Karpas-422 (cell line): ENCODE measurements at regions not wholly inside any gene's neighbourhood (a gene's known extent, or its start where the extent isn't known, plus 50 kb on each side); places are given as distances from the start of the nearest gene placed in this dataset.

Source experiments
- DNase-seq: peaks from one replicate; pipeline ENCODE4 v3.0.0-alpha.2; 2015
- H2AFZ ChIP-seq: fragments of 200-600 bp; sonication (generic); 2 replicates; pipeline ENCODE4 v1.6.1; 2014; ENCODE audit warnings: antibody characterized with exemption, low read length, mixed read lengths
- H3K27ac ChIP-seq: fragments of 200-600 bp; sonication (generic); 2 replicates; pipeline ENCODE4 v1.5.1; 2014; ENCODE audit warnings: mild to moderate bottlenecking, low read length, moderate library complexity
- H3K27me3 ChIP-seq: fragments of 200-600 bp; sonication (generic); 2 replicates; pipeline ENCODE4 v1.6.1; 2014; ENCODE audit warnings: low read length, mixed read lengths
- H3K36me3 ChIP-seq: fragments of 200-600 bp; sonication (generic); 2 replicates; pipeline ENCODE4 v1.6.1; 2014; ENCODE audit warnings: low read length, mixed read lengths; ENCODE audit not compliant: insufficient read depth
- H3K4me1 ChIP-seq: fragments of 200-600 bp; sonication (generic); 2 replicates; pipeline ENCODE4 v1.6.1; 2014; ENCODE audit warnings: mild to moderate bottlenecking, low read length, mixed read lengths
- H3K4me2 ChIP-seq: fragments of 200-600 bp; sonication (generic); 2 replicates; pipeline ENCODE4 v1.6.1; 2014; ENCODE audit warnings: low read length, low read depth, mild to moderate bottlenecking; ENCODE audit not compliant: poor library complexity, severe bottlenecking
- H3K4me3 ChIP-seq: fragments of 200-600 bp; sonication (generic); 2 replicates; pipeline ENCODE4 v1.5.1; 2014; ENCODE audit warnings: mild to moderate bottlenecking, antibody characterized with exemption, low read length, mixed read lengths
- H3K79me2 ChIP-seq: fragments of 200-600 bp; sonication (generic); 2 replicates; pipeline ENCODE4 v1.6.1; 2014; ENCODE audit warnings: mild to moderate bottlenecking, low read length, mixed read lengths
- H3K9ac ChIP-seq: fragments of 200-600 bp; sonication (generic); 2 replicates; pipeline ENCODE4 v1.6.0; 2014; ENCODE audit warnings: low read length
- H3K9me2 ChIP-seq: fragments of 200-600 bp; sonication (generic), shearing (Covaris generic); replicated peaks from 2 replicates; pipeline ENCODE4 v1.6.0; 2014; ENCODE audit warnings: mild to moderate bottlenecking, low read length, moderate library complexity; ENCODE audit not compliant: insufficient read depth
- H3K9me3 ChIP-seq: fragments of 300-700, 200-600 bp; sonication (generic); 2 replicates; pipeline ENCODE4 v1.6.1; 2014; ENCODE audit warnings: low read length, mixed read lengths
- H4K20me1 ChIP-seq: fragments of 200-600 bp; sonication (generic); 2 replicates; pipeline ENCODE4 v1.6.1; 2014; ENCODE audit warnings: mild to moderate bottlenecking, antibody characterized with exemption, low read length, low read depth; ENCODE audit not compliant: insufficient read depth

GRCh38 chr2:215507836-215508235 lies 72.0 kb upstream of the FN1 start:
- Histone ChIP-seq H3K27me3 (no peaks in the 10 kb centered on the region), H3K9ac (no peak overlapping the region), H3K27ac (no peak overlapping the region), H3K4me1 (peaks cover 16% of the 10 kb centered on the region), H3K4me2 (no peak overlapping the region), H3K9me3 (no peaks in the 10 kb centered on the region), H3K9me2 (no peaks in the 10 kb centered on the region), H2AFZ (no peak overlapping the region), H3K79me2 (no peaks in the 10 kb centered on the region), H3K4me3 (no peak overlapping the region), H4K20me1 (no peaks in the 10 kb centered on the region), H3K36me3 (no peaks in the 10 kb centered on the region)
- no peak for DNase-seq

- Histone ChIP-seq H3K4me1 (peaks cover 16% of the 10 kb centered on the region), H3K4me3 (no peak overlapping the region), H3K27ac (0 out of 2 replicates have a peak overlapping the region, but pooled peaks have one; percentile 20), H4K20me1 (no peaks in the 10 kb centered on the region), H3K9me2 (no peaks in the 10 kb centered on the region), H3K9me3 (no peaks in the 10 kb centered on the region), H3K36me3 (no peaks in the 10 kb centered on the region), H2AFZ (no peak overlapping the region; the same call in 1 of the 2 replicates), H3K4me2 (peak overlapping the region; percentile 11), H3K27me3 (no peaks in the 10 kb centered on the region), H3K79me2 (no peaks in the 10 kb centered on the region), H3K9ac (no peak overlapping the region)
- peak; percentile 66 for DNase-seq
Observed at GRCh38 chr2:215507136-215507535, 71.3 kb upstream of the FN1 start.

DNA sequence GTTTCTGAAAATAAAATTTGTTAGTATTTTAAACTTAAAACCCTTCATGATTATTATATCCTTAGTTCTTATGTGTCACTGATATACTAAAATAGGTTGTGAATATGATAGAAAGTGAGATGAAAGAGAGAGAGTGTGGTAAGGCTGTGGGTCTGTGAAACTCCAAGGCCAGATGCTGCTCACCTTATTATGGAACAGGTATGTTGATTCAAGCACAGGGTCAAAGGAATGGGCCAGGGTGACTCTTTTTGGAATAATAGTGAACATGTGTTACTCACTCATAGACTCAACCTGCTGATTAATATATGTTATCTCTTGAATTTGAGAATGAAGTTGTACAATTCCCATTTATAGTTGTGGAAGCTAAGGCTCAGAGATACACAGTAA lies 70.7 kb upstream of the FN1 start:
- no peak overlapping the region for H3K27ac ChIP-seq
- no peak overlapping the region for H2AFZ ChIP-seq
- H3K9me2 ChIP-seq: no peaks in the 10 kb centered on the region
- H3K27me3 ChIP-seq: no peaks in the 10 kb centered on the region
- H3K9ac ChIP-seq: no peak overlapping the region
- H3K9me3 ChIP-seq: no peaks in the 10 kb centered on the region
- H3K4me1 ChIP-seq: peaks cover 16% of the 10 kb centered on the region
- no peak overlapping the region for H3K4me3 ChIP-seq
- no peaks in the 10 kb centered on the region for H3K36me3 ChIP-seq
- no peak overlapping the region for H3K4me2 ChIP-seq
- no peak for DNase-seq
- no peaks in the 10 kb centered on the region for H3K79me2 ChIP-seq
- no peaks in the 10 kb centered on the region for H4K20me1 ChIP-seq

DNA sequence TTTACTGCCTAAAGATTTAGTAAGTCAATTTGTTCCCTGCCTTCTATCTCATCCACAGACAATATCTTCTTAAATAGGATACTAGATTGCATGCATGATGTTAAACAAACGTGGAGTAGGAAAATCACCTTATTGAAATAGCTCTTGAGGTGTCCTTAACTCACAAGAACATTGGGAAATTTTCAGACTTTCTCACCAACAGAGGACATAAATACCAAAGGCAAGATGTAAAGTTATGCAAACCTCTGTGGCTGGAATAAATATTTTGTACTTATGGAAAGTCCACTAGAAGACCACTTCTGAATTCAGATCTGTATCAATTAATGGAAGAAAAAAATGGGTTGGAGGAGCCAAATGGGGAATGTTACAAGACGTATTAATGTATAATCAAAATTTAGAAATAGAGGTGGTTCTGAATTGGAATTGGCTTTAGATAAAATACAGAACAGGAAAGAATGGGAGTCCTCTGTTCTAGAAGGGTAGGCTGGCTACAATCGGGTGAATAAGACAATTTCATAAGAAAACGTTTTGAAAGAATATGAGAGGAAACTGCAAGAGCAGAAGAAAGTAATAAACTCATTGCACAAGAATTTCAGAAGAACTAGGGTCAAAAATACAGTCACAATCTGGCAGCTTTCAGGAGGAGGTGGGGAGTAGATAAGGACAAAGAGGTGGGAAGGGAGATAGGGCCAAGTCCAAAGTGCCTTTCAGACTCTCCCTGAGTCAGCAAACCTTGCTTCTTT lies 69.3 kb upstream of the FN1 start:
- H2AFZ ChIP-seq: no peak overlapping the region
- H3K27ac ChIP-seq: no peak overlapping the region
- no peaks in the 10 kb centered on the region for H4K20me1 ChIP-seq
- H3K4me1 ChIP-seq: peaks cover 16% of the 10 kb centered on the region
- no peaks in the 10 kb centered on the region for H3K36me3 ChIP-seq
- no peak overlapping the region for H3K9ac ChIP-seq
- no peaks in the 10 kb centered on the region; the same call in 1 of the 2 replicates for H3K27me3 ChIP-seq
- H3K4me3 ChIP-seq: no peak overlapping the region
- no peaks in the 10 kb centered on the region for H3K79me2 ChIP-seq
- DNase-seq: no peak
- H3K9me2 ChIP-seq: no peaks in the 10 kb centered on the region
- H3K4me2 ChIP-seq: no peak overlapping the region
- no peaks in the 10 kb centered on the region for H3K9me3 ChIP-seq

- H4K20me1 ChIP-seq: no peaks in the 10 kb centered on the region
- H3K4me2 ChIP-seq: no peak overlapping the region
- no peaks in the 10 kb centered on the region for H3K79me2 ChIP-seq
- H3K4me1 ChIP-seq: peaks cover 16% of the 10 kb centered on the region
- DNase-seq: no peak
- no peaks in the 10 kb centered on the region for H3K9me2 ChIP-seq
- H3K9me3 ChIP-seq: no peaks in the 10 kb centered on the region
- H3K27ac ChIP-seq: no peak overlapping the region
- no peak overlapping the region for H2AFZ ChIP-seq
- no peak overlapping the region for H3K9ac ChIP-seq
- no peaks in the 10 kb centered on the region for H3K36me3 ChIP-seq
- H3K4me3 ChIP-seq: no peak overlapping the region
- no peaks in the 10 kb centered on the region; the same call in 1 of the 2 replicates for H3K27me3 ChIP-seq
Observed at GRCh38 chr2:215504547-215504946, 68.7 kb upstream of the FN1 start.

GRCh38 chr2:215503381-215503780 lies 67.5 kb upstream of the FN1 start:
- no peak overlapping the region for H3K4me2 ChIP-seq
- no peaks in the 10 kb centered on the region for H4K20me1 ChIP-seq
- DNase-seq: no peak
- no peak overlapping the region for H3K9ac ChIP-seq
- no peak overlapping the region for H3K4me3 ChIP-seq
- no peaks in the 10 kb centered on the region for H3K79me2 ChIP-seq
- peaks cover 21% of the 10 kb centered on the region for H3K4me1 ChIP-seq
- no peaks in the 10 kb centered on the region for H3K36me3 ChIP-seq
- H3K9me3 ChIP-seq: no peaks in the 10 kb centered on the region
- no peaks in the 10 kb centered on the region for H3K9me2 ChIP-seq
- no peaks in the 10 kb centered on the region; the same call in 1 of the 2 replicates for H3K27me3 ChIP-seq
- no peak overlapping the region for H2AFZ ChIP-seq
- no peak overlapping the region for H3K27ac ChIP-seq

GRCh38 chr2:215500466-215500865 lies 64.6 kb upstream of the FN1 start:
- Histone ChIP-seq H4K20me1 (no peaks in the 10 kb centered on the region), H3K36me3 (no peaks in the 10 kb centered on the region), H3K4me1 (peaks cover 17% of the 10 kb centered on the region), H3K27me3 (no peaks in the 10 kb centered on the region; the same call in 1 of the 2 replicates), H3K9me3 (no peaks in the 10 kb centered on the region), H2AFZ (no peak overlapping the region), H3K79me2 (no peaks in the 10 kb centered on the region), H3K4me3 (no peak overlapping the region), H3K9me2 (no peaks in the 10 kb centered on the region), H3K9ac (no peak overlapping the region), H3K27ac (no peak overlapping the region), H3K4me2 (no peak overlapping the region)
- DNase-seq: no peak

- H3K27ac ChIP-seq: no peak overlapping the region
Observed at GRCh38 chr2:215499331-215499730, 63.5 kb upstream of the FN1 start.

More at GRCh38 chr2:215499331-215499730, 63.5 kb upstream of the FN1 start:
- Histone ChIP-seq H3K79me2 (no peaks in the 10 kb centered on the region), H3K9me2 (no peaks in the 10 kb centered on the region), H3K4me3 (no peak overlapping the region), H3K4me2 (no peak overlapping the region), H3K36me3 (no peaks in the 10 kb centered on the region), H3K9ac (no peak overlapping the region), H3K4me1 (peaks cover 17% of the 10 kb centered on the region), H4K20me1 (no peaks in the 10 kb centered on the region), H3K27me3 (no peaks in the 10 kb centered on the region; the same call in 1 of the 2 replicates), H2AFZ (no peak overlapping the region), H3K9me3 (no peaks in the 10 kb centered on the region)
- no peak for DNase-seq
